Smooth muscle cell (in vitro differentiated cells): ENCODE measurements at regions not wholly inside any gene's neighbourhood (a gene's known extent, or its start where the extent isn't known, plus 50 kb on each side); places are given as distances from the start of the nearest gene placed in this dataset.
A peak's percentile ranks its signal among the peaks of the same experiment; 100 is the strongest.

Experiments used
- DNase-seq: peaks from one replicate; lab custom pipeline; 2025; ENCODE audit not compliant: unreplicated experiment; lab: John Stamatoyannopoulos, UW
- H2AFZ ChIP-seq: fragments of 200-600 bp; sonication (generic); 2 replicates; pipeline ENCODE4 v1.6.0; 2016; ENCODE audit warnings: antibody characterized with exemption, low read depth, mild to moderate bottlenecking
- H3F3A ChIP-seq: fragments of 200-600 bp; sonication (generic); 2 replicates; pipeline ENCODE4 v1.6.0; 2017; ENCODE audit warnings: antibody characterized with exemption, low read depth
- H3K27ac ChIP-seq: fragments of 200-600 bp; sonication (generic); 2 replicates; pipeline ENCODE4 v1.5.1; 2016; ENCODE audit warnings: low read depth, mild to moderate bottlenecking
- H3K27me3 ChIP-seq: fragments of 200-600 bp; sonication (generic); 2 replicates; pipeline ENCODE4 v1.6.1; 2016; ENCODE audit warnings: low read depth, mild to moderate bottlenecking
- H3K36me3 ChIP-seq: fragments of 200-600 bp; sonication (generic); 2 replicates; pipeline ENCODE4 v1.5.1; 2016; ENCODE audit warnings: low read depth
- H3K4me1 ChIP-seq: fragments of 200-600 bp; sonication (generic); 2 replicates; pipeline ENCODE4 v1.5.1; 2016; ENCODE audit warnings: low read depth
- H3K4me2 ChIP-seq: fragments of 200-600 bp; sonication (generic); 2 replicates; pipeline ENCODE4 v1.6.0; 2016; ENCODE audit warnings: mild to moderate bottlenecking
- H3K4me3 ChIP-seq: fragments of 200-600 bp; sonication (generic); 2 replicates; pipeline ENCODE4 v1.5.1; 2016; ENCODE audit warnings: mild to moderate bottlenecking
- H3K79me2 ChIP-seq: fragments of 200-600 bp; sonication (generic); 2 replicates; pipeline ENCODE4 v1.6.0; 2016; ENCODE audit warnings: low read depth, mild to moderate bottlenecking
- H3K9ac ChIP-seq: fragments of 200-600 bp; sonication (generic); 2 replicates; pipeline ENCODE4 v1.6.0; 2016; ENCODE audit warnings: low read depth
- H3K9me3 ChIP-seq: fragments of 200-600 bp; sonication (generic); replicated peaks from 2 replicates; pipeline ENCODE4 v1.5.1; 2016; ENCODE audit warnings: low read depth
- H4K20me1 ChIP-seq: fragments of 200-600 bp; sonication (generic); 2 replicates; pipeline ENCODE4 v1.6.0; 2016; ENCODE audit warnings: low read depth
- WGBS: methylation state at CpG from one replicate; pipeline ENCODE4 v1.1.7; 2016; ENCODE audit warnings: low lambda C conversion rate; 5-methylcytosine and 5-hydroxymethylcytosine counted together
- TF ChIP-seq, protein P1 (sequence below): fragments of 200-600 bp; sonication (generic); IDR thresholded peaks from 2 replicates; pipeline ENCODE4 v1.5.1; 2017; ENCODE audit warnings: borderline replicate concordance, mild to moderate bottlenecking, antibody characterized with exemption; ENCODE audit not compliant: insufficient read depth, poor library complexity, severe bottlenecking

DNA sequence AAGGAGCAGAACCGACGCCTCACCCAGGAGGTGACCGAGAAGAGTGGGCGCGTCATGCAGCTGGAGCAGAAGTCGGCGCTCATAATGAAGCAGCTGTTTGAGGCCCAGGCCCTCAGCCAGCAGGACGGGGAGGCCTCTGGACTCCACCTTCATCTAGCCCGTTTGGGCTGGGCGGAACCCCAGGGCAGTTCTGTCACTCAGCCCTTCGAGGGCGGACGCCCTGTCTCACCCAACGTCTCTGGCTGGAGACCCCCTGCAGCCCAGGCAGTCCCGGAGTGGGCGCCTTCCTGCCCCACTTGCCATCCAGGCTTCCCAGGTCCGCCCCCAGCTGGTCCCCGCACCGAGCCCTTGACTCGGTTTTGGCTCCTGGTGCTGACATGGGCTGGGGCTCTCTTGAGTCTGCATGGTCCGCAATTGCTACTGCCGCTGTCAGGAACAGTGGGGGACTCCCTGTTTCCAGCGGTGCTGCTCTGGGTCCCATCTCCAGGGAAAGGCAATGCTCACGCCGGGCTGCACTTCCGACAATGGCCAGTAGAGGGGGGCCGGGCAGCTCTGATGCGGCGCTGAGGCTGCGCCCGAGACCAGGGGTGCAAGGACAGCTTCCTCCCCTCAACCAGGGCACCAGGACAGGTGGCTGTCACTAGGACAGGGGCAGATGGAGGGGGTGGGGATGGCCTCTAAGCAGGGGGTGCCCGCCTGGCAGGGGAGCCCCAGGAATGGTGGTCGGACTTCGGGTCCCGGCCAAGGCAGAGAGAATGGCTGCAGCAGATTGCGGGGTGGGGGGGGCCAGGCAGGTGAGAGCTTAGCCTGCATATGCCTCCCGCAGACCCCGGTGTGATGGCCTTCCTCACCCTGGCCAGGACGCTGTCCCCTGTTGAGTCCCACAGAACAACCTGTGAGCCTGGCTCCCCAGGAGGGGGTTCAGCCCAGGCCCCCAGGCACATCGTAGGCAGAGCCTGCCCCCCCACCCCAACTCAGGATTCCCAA, 71.2 kb upstream of the KCTD7 start:
- Histone ChIP-seq H3K9ac (no peak overlapping the region), H4K20me1 (peaks cover 64% of the 10 kb centered on the region), H3F3A (peaks cover 7% of the 10 kb centered on the region), H3K27me3 (no peaks in the 10 kb centered on the region), H3K4me3 (no peak overlapping the region), H3K27ac (no peak overlapping the region), H3K4me1 (no peaks in the 10 kb centered on the region), H3K79me2 (peaks cover 25% of the 10 kb centered on the region), H3K36me3 (peaks cover 15% of the 10 kb centered on the region), H3K9me3 (no peaks in the 10 kb centered on the region), H2AFZ (no peak overlapping the region), H3K4me2 (no peak overlapping the region)
- TF ChIP-seq, protein P1, sequence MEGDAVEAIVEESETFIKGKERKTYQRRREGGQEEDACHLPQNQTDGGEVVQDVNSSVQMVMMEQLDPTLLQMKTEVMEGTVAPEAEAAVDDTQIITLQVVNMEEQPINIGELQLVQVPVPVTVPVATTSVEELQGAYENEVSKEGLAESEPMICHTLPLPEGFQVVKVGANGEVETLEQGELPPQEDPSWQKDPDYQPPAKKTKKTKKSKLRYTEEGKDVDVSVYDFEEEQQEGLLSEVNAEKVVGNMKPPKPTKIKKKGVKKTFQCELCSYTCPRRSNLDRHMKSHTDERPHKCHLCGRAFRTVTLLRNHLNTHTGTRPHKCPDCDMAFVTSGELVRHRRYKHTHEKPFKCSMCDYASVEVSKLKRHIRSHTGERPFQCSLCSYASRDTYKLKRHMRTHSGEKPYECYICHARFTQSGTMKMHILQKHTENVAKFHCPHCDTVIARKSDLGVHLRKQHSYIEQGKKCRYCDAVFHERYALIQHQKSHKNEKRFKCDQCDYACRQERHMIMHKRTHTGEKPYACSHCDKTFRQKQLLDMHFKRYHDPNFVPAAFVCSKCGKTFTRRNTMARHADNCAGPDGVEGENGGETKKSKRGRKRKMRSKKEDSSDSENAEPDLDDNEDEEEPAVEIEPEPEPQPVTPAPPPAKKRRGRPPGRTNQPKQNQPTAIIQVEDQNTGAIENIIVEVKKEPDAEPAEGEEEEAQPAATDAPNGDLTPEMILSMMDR: peak; percentile 90
- DNase-seq: peak; percentile 33
- WGBS: 71% methylated on average over 40 of the region's 40 CpGs

DNA sequence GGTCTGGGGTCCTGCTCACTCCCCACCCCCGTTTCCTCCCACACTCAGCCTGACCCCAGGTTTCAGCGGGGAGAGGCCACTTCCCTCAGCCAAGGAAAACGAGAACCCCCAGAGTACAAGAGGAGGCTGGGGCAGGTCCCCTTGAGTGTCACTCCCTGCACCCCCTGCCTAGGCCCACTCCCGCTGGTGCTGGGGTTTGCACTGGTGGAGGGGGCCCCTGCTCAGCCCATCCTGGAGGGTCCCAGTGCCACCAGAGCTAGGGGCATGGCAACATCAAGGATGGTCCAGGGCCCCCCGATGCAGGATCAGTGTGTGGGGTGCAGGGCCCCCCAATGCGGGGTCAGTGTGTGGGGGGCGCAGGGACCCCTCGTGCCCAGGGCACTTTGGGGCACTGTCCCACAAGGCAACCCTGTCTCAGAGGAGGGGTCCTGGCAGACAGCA, 70.5 kb upstream of the KCTD7 start:
- Histone ChIP-seq H3K4me1 (no peaks in the 10 kb centered on the region), H4K20me1 (peaks cover 71% of the 10 kb centered on the region), H2AFZ (no peak overlapping the region), H3K79me2 (peaks cover 32% of the 10 kb centered on the region), H3K27ac (no peak overlapping the region), H3K4me2 (no peak overlapping the region), H3K36me3 (peaks cover 13% of the 10 kb centered on the region), H3F3A (peaks cover 7% of the 10 kb centered on the region), H3K4me3 (no peak overlapping the region), H3K27me3 (no peaks in the 10 kb centered on the region), H3K9ac (no peak overlapping the region), H3K9me3 (no peaks in the 10 kb centered on the region)
- DNase-seq: no peak
- TF ChIP-seq, protein P1: no peak
- 94% methylated on average over 8 of the region's 8 CpGs for WGBS

- Histone ChIP-seq H3K4me2 (no peak overlapping the region), H3F3A (peaks cover 7% of the 10 kb centered on the region), H3K27me3 (no peaks in the 10 kb centered on the region), H3K36me3 (peaks cover 7% of the 10 kb centered on the region), H3K4me1 (no peaks in the 10 kb centered on the region), H3K9ac (no peak overlapping the region), H4K20me1 (peaks cover 77% of the 10 kb centered on the region), H3K27ac (no peak overlapping the region), H2AFZ (no peak overlapping the region), H3K9me3 (no peaks in the 10 kb centered on the region), H3K4me3 (no peak overlapping the region), H3K79me2 (peaks cover 38% of the 10 kb centered on the region)
- TF ChIP-seq, protein P1: no peak
- no peak for DNase-seq
- WGBS: 77% methylated on average over 17 of the region's 17 CpGs
These were observed 69.8 kb upstream of the KCTD7 start for GRCh38 chr7:66558660-66559465.
